ENCODE measurements at regions not wholly inside any gene's neighbourhood (a gene's known extent, or its start where the extent isn't known, plus 50 kb on each side); places are given as distances from the start of the nearest gene placed in this dataset.

- no peaks in the 10 kb centered on the region for H3K36me3 ChIP-seq
- no peak overlapping the region for H3K4me3 ChIP-seq
- intact Hi-C loops (cut with DNase I), result no loop called here
Observed at GRCh38 chr18:45423659-45424058, 191.6 kb upstream of the SLC14A2 start.

DNA sequence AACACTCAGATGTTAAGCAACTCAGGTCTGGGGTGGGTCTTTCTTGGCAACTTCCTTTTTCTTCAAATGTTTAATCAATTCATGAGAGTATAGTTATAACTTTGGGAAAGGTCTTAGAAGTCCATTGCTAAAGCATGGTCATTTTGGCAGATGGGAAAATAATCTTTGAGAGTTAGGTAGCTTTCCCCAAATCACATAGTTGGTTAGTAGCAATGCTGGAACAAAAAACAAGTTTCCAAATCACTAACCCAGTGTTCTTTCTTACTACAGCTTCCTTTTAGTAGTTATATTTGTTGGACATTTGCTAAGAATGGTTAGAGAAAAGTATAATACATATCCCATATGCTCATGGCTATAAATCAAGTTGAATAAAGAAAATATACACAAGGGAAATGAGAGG lies 185.2 kb upstream of the SLC14A2 start:
- Histone ChIP-seq H3K36me3 (no peaks in the 10 kb centered on the region), H3K4me1 (no peaks in the 10 kb centered on the region), H3K27ac (no peak overlapping the region), H3K27me3 (no peaks in the 10 kb centered on the region), H3K9me3 (no peaks in the 10 kb centered on the region), H3K4me3 (no peak overlapping the region)
- TF ChIP-seq, protein P1, sequence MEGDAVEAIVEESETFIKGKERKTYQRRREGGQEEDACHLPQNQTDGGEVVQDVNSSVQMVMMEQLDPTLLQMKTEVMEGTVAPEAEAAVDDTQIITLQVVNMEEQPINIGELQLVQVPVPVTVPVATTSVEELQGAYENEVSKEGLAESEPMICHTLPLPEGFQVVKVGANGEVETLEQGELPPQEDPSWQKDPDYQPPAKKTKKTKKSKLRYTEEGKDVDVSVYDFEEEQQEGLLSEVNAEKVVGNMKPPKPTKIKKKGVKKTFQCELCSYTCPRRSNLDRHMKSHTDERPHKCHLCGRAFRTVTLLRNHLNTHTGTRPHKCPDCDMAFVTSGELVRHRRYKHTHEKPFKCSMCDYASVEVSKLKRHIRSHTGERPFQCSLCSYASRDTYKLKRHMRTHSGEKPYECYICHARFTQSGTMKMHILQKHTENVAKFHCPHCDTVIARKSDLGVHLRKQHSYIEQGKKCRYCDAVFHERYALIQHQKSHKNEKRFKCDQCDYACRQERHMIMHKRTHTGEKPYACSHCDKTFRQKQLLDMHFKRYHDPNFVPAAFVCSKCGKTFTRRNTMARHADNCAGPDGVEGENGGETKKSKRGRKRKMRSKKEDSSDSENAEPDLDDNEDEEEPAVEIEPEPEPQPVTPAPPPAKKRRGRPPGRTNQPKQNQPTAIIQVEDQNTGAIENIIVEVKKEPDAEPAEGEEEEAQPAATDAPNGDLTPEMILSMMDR (IDR thresholded peaks at IDR 0.05), result no peak
- ATAC-seq (no peak), DNase-seq (no peak)
- intact Hi-C loops (cut with DNase I), result no loop called here

More at GRCh38 chr18:45423659-45424058, 191.6 kb upstream of the SLC14A2 start:
- Histone ChIP-seq H3K4me1 (no peaks in the 10 kb centered on the region), H3K27ac (no peak overlapping the region), H3K27me3 (no peaks in the 10 kb centered on the region), H3K9me3 (no peaks in the 10 kb centered on the region)
- no peak for DNase-seq
- no peak for ATAC-seq
- TF ChIP-seq, protein P1 (IDR thresholded peaks at IDR 0.05), result no peak

GRCh38 chr18:45435810-45436209 lies 179.5 kb upstream of the SLC14A2 start:
- Histone ChIP-seq H3K36me3 (no peaks in the 10 kb centered on the region), H3K4me3 (no peak overlapping the region), H3K9me3 (no peaks in the 10 kb centered on the region), H3K4me1 (no peaks in the 10 kb centered on the region), H3K27ac (no peak overlapping the region), H3K27me3 (no peaks in the 10 kb centered on the region)
- ATAC-seq (no peak), DNase-seq (no peak)
- intact Hi-C loops (cut with DNase I), result no loop called here
- TF ChIP-seq, protein P1 (IDR thresholded peaks at IDR 0.05), result no peak

- Histone ChIP-seq H3K4me3 (no peak overlapping the region), H3K27me3 (no peaks in the 10 kb centered on the region), H3K27ac (no peak overlapping the region), H3K9me3 (no peaks in the 10 kb centered on the region), H3K36me3 (no peaks in the 10 kb centered on the region), H3K4me1 (no peaks in the 10 kb centered on the region)
- ATAC-seq (no peak), DNase-seq (no peak)
- intact Hi-C loops (cut with DNase I), result no loop called here
- TF ChIP-seq, protein P1 (IDR thresholded peaks at IDR 0.05), result no peak
Observed at GRCh38 chr18:45437366-45437765, 177.9 kb upstream of the SLC14A2 start.

GRCh38 chr18:45439851-45440645 lies 175.2 kb upstream of the SLC14A2 start:
- intact Hi-C loops (cut with DNase I), result no loop called here
- H3K27ac ChIP-seq, result no peak overlapping the region
- H3K27me3 ChIP-seq, result no peaks in the 10 kb centered on the region
- H3K9me3 ChIP-seq, result no peaks in the 10 kb centered on the region
- no peak for ATAC-seq
- TF ChIP-seq, protein P1 (IDR thresholded peaks at IDR 0.05), result no peak
- DNase-seq, result no peak
- H3K4me3 ChIP-seq, result no peak overlapping the region
- no peaks in the 10 kb centered on the region for H3K4me1 ChIP-seq
- no peaks in the 10 kb centered on the region for H3K36me3 ChIP-seq

Measured in upper lobe of right lung (tissue), 1 donor.